Lower lobe of right lung (tissue), 2 donors: ENCODE measurements at regions not wholly inside any gene's neighbourhood (a gene's known extent, or its start where the extent isn't known, plus 50 kb on each side); places are given as distances from the start of the nearest gene placed in this dataset.

Source experiments
- ATAC-seq, 2 donors: fragments of 200-7000 bp; cut with Tn5 transposase; one replicate each; pipeline ENCODE4 v1.9.1; 2020 to 2022; ENCODE audit warnings: mild to moderate bottlenecking in 2 of 2, moderate library complexity in 2 of 2
- DNase-seq: peaks from one replicate; pipeline ENCODE4 v3.0.0-alpha.2; 2020
- H3K27ac ChIP-seq: fragments of 200-600 bp; one replicate; pipeline ENCODE4 v1.8.0; 2022
- H3K27me3 ChIP-seq: fragments of 200-600 bp; one replicate; pipeline ENCODE4 v1.8.0; 2022; ENCODE audit warnings: low read depth
- H3K36me3 ChIP-seq: fragments of 200-600 bp; one replicate; pipeline ENCODE4 v1.8.0; 2022; ENCODE audit warnings: mild to moderate bottlenecking
- H3K4me1 ChIP-seq: fragments of 200-600 bp; one replicate; pipeline ENCODE4 v1.8.0; 2022
- H3K4me3 ChIP-seq: fragments of 200-600 bp; one replicate; pipeline ENCODE4 v1.8.0; 2022; ENCODE audit warnings: mild to moderate bottlenecking
- H3K9me3 ChIP-seq: fragments of 200-600 bp; one replicate; pipeline ENCODE4 v1.8.0; 2022
- intact Hi-C: fragments of 100-400 bp; cut with DNase I; formaldehyde crosslinking; loops from one replicate; pipeline ENCODE4 v1.11.0; 2022
- TF ChIP-seq, protein P1 (sequence below): fragments of 200-600 bp; IDR thresholded peaks from one replicate; pipeline ENCODE4 v1.8.0; 2022; ENCODE audit warnings: antibody characterized with exemption, mild to moderate bottlenecking
- donor health status: DM: no; HTN: yes; CAD: no; lungs with severe emphysema.

DNA sequence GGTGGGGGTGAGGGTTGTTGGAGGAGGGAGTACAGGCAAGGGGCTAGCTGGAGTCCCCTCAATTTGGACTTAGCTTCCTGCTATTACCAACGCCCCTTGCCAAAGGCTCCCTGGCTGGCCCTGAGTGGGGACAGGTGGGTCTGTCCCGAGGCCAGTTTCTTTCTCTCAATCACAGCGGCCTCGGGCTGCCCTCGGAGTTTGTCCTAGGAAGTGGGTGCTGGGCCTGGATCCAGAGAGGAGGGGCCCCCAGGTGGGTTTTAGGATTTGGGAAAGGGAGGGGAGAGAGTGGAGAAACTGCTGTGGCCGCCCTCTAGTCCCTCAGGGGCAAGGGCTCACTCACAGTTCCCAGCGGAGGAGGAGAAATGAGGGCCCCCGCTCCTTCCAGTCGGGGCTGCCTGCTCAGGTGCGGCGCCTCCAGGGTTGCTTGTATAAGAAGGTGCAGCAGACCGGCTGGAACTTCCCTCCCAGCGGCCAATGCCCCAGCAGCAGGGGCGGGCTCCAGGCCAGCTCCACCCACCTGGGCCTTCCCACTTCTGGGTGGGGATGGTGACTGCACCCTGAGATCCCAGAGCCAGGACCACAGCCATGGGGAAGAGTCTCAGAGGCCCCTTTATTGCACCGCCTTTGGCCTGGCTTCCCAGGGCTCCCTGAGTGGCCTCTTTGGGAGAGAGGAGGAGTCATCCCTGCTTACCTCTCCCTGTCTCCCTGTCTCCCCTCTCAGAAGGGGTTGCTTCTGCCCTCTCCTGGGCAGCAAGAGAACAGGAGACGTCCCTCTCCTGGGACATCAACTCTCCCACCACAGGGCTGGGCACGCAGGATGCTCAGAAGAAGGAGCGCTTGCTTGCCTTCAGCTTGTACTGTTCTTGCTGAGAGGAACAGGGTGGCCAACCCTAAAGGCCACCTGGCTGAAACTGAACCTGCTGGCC is 112.0 kb upstream of the SMURF2 start:
- intact Hi-C loops = no loop called here
- Histone ChIP-seq H3K27me3 (no peaks in the 10 kb centered on the region), H3K27ac (peak overlapping the region; percentile 64), H3K9me3 (no peaks in the 10 kb centered on the region), H3K4me1 (peaks cover 59% of the 10 kb centered on the region), H3K4me3 (peak overlapping the region; percentile 29), H3K36me3 (peaks cover 20% of the 10 kb centered on the region)
- TF ChIP-seq, protein P1, sequence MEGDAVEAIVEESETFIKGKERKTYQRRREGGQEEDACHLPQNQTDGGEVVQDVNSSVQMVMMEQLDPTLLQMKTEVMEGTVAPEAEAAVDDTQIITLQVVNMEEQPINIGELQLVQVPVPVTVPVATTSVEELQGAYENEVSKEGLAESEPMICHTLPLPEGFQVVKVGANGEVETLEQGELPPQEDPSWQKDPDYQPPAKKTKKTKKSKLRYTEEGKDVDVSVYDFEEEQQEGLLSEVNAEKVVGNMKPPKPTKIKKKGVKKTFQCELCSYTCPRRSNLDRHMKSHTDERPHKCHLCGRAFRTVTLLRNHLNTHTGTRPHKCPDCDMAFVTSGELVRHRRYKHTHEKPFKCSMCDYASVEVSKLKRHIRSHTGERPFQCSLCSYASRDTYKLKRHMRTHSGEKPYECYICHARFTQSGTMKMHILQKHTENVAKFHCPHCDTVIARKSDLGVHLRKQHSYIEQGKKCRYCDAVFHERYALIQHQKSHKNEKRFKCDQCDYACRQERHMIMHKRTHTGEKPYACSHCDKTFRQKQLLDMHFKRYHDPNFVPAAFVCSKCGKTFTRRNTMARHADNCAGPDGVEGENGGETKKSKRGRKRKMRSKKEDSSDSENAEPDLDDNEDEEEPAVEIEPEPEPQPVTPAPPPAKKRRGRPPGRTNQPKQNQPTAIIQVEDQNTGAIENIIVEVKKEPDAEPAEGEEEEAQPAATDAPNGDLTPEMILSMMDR = peak; percentile 31
- peak; percentile 76 to 82 for ATAC-seq
- DNase-seq = peak; percentile 85

DNA sequence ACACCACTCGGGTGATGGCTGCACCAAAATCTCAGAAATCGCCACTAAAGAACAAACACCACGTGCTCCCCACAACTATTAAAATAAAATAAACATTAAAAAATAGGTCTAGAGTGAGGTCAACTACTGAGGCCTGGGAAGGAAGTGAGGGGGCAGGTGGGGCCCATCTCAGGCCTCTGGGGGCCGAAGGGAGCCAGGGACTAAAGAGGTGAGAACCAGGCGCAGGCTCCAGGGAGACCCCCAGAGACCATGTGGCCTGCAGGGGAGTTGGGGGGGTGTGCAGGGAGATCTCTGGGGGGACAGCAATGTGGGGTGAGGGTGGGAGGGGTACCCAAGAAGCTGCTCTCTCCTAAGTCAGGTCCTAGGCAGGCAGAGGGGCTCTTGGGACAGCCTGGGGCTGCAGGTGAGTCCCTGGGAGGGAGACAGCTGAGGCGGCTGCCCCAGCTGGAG is 111.3 kb upstream of the SMURF2 start:
- no peaks in the 10 kb centered on the region for H3K27me3 ChIP-seq
- H3K9me3 ChIP-seq = no peaks in the 10 kb centered on the region
- ATAC-seq = peak in 1 of 2 donors; percentile 0
- H3K4me3 ChIP-seq = peak overlapping the region; percentile 29
- DNase-seq = no peak
- peaks cover 54% of the 10 kb centered on the region for H3K4me1 ChIP-seq
- H3K36me3 ChIP-seq = peaks cover 20% of the 10 kb centered on the region
- peak overlapping the region; percentile 64 for H3K27ac ChIP-seq
- TF ChIP-seq, protein P1 = no peak
- intact Hi-C loops = no loop called here

- peaks cover 15% of the 10 kb centered on the region for H3K36me3 ChIP-seq
- peaks cover 49% of the 10 kb centered on the region for H3K4me1 ChIP-seq
- TF ChIP-seq, protein P1 = no peak
- ATAC-seq = no peak
- H3K4me3 ChIP-seq = no peak overlapping the region
- no peaks in the 10 kb centered on the region for H3K9me3 ChIP-seq
- intact Hi-C loops = no loop called here
- DNase-seq = no peak
- H3K27me3 ChIP-seq = no peaks in the 10 kb centered on the region
- no peak overlapping the region for H3K27ac ChIP-seq
Observed at GRCh38 chr17:64772845-64773299, 110.8 kb upstream of the SMURF2 start.

DNA sequence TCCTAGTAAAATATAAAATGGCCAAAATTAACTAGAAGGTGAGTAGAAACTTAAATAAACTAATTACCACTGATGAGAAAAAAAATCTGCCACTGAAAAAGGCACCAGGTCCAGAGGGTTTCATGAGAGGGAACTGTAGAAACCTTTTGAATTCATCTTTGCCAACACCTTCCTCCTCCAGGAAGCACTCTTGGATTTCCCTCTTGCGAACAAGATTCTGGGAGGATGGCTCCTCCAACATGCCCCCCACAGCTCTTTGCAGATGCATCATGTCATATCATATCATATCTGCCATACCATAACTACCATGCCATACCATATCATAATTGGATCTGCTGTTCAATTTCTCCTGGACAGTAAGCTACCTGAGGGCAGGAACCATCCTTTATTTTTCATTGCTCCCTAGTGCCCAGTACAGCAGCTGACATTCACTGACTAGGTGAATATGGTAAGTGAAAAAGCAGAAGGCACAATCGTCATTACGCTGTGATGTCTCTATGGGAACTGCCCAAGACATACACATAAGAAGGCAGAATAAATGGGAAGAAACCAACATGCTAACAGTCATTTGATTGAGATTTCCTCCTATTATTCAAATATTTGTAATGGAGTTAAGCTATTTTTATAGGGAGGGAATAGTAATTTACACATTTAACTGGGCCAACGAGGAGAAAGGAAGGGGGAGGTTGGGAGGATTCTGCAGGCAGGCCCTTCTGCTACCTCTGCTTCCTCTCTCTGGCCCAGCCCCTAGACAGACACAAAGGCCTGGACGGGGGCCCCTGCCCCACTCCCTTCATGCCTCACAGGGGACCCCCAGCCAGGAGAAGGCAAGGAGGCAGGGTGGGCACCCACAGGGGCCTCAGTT is 110.1 kb upstream of the SMURF2 start:
- Histone ChIP-seq H3K4me1 (peaks cover 43% of the 10 kb centered on the region), H3K27me3 (no peaks in the 10 kb centered on the region), H3K27ac (no peak overlapping the region), H3K9me3 (no peaks in the 10 kb centered on the region), H3K4me3 (no peak overlapping the region), H3K36me3 (peaks cover 15% of the 10 kb centered on the region)
- TF ChIP-seq, protein P1 = no peak
- ATAC-seq (no peak), DNase-seq (no peak)
- intact Hi-C loops = no loop called here

- no peak for DNase-seq
- no peak overlapping the region for H3K4me3 ChIP-seq
- no peaks in the 10 kb centered on the region for H3K27me3 ChIP-seq
- peaks cover 22% of the 10 kb centered on the region for H3K4me1 ChIP-seq
- peaks cover 28% of the 10 kb centered on the region for H3K36me3 ChIP-seq
- H3K27ac ChIP-seq = no peak overlapping the region
- ATAC-seq = no peak
- TF ChIP-seq, protein P1 = no peak
- intact Hi-C loops = no loop called here
- H3K9me3 ChIP-seq = no peaks in the 10 kb centered on the region
Observed at GRCh38 chr17:64769712-64770111, 107.6 kb upstream of the SMURF2 start.
